KMS-11 (cell line): ENCODE measurements at regions not wholly inside any gene's neighbourhood (a gene's known extent, or its start where the extent isn't known, plus 50 kb on each side); places are given as distances from the start of the nearest gene placed in this dataset.

Experiments
- H2AFZ ChIP-seq: fragments of 200-600 bp; sonication (generic); 2 replicates; pipeline ENCODE4 v1.6.1; 2016; ENCODE audit warnings: antibody characterized with exemption, mixed run types, low read depth
- H3K27ac ChIP-seq: fragments of 200-600 bp; sonication (generic); 2 replicates; pipeline ENCODE4 v1.6.1; 2016; ENCODE audit warnings: mild to moderate bottlenecking, mixed run types
- H3K27me3 ChIP-seq: fragments of 200-600 bp; sonication (generic); 2 replicates; pipeline ENCODE4 v1.6.1; 2017; ENCODE audit warnings: mild to moderate bottlenecking, low read depth, mixed run types, moderate library complexity; ENCODE audit not compliant: insufficient read depth
- H3K36me3 ChIP-seq: fragments of 200-600 bp; sonication (generic); 2 replicates; pipeline ENCODE4 v1.6.1; 2017; ENCODE audit warnings: mild to moderate bottlenecking, mixed run types; ENCODE audit not compliant: insufficient read depth
- H3K4me1 ChIP-seq: fragments of 200-600 bp; sonication (generic); 2 replicates; pipeline ENCODE4 v1.6.1; 2016; ENCODE audit warnings: mild to moderate bottlenecking, low read depth, mixed run types; ENCODE audit not compliant: poor library complexity, severe bottlenecking
- H3K4me2 ChIP-seq: fragments of 200-600 bp; sonication (generic); 2 replicates; pipeline ENCODE4 v1.7.0; 2016; ENCODE audit warnings: mild to moderate bottlenecking, mixed run types
- H3K4me3 ChIP-seq: fragments of 200-600 bp; sonication (generic); IDR thresholded peaks from 2 replicates; pipeline ENCODE4 v1.6.1; 2017; ENCODE audit warnings: low read depth, low read length, mixed read lengths; ENCODE audit not compliant: insufficient read depth
- H3K79me2 ChIP-seq: fragments of 200-600 bp; sonication (generic); 2 replicates; pipeline ENCODE4 v1.6.1; 2016; ENCODE audit warnings: low read depth, mixed run types; ENCODE audit not compliant: insufficient read depth
- H3K9ac ChIP-seq: fragments of 200-600 bp; sonication (generic); 2 replicates; pipeline ENCODE4 v1.6.1; 2016; ENCODE audit warnings: mild to moderate bottlenecking, mixed run types
- H4K20me1 ChIP-seq: fragments of 200-600 bp; sonication (generic); 2 replicates; pipeline ENCODE4 v1.6.1; 2016; ENCODE audit warnings: mild to moderate bottlenecking, mixed run types; ENCODE audit not compliant: insufficient read depth
- TF ChIP-seq, protein P1 (sequence below): fragments of 200-600 bp; sonication (generic); conservative IDR thresholded peaks from 2 replicates; pipeline ENCODE4 v1.6.1; 2017; ENCODE audit warnings: low read depth, mild to moderate bottlenecking, antibody characterized with exemption, low read length, moderate library complexity, mixed read lengths

- H3K4me3 ChIP-seq: no peak overlapping the region
- no peaks in the 10 kb centered on the region for H3K4me1 ChIP-seq
- H3K27ac ChIP-seq: no peak overlapping the region
- no peak overlapping the region for H2AFZ ChIP-seq
- no peak overlapping the region for H3K4me2 ChIP-seq
- H3K79me2 ChIP-seq: no peaks in the 10 kb centered on the region
- H3K9ac ChIP-seq: no peak overlapping the region
- no peaks in the 10 kb centered on the region for H3K27me3 ChIP-seq
- H3K36me3 ChIP-seq: no peaks in the 10 kb centered on the region
- TF ChIP-seq, protein P1, sequence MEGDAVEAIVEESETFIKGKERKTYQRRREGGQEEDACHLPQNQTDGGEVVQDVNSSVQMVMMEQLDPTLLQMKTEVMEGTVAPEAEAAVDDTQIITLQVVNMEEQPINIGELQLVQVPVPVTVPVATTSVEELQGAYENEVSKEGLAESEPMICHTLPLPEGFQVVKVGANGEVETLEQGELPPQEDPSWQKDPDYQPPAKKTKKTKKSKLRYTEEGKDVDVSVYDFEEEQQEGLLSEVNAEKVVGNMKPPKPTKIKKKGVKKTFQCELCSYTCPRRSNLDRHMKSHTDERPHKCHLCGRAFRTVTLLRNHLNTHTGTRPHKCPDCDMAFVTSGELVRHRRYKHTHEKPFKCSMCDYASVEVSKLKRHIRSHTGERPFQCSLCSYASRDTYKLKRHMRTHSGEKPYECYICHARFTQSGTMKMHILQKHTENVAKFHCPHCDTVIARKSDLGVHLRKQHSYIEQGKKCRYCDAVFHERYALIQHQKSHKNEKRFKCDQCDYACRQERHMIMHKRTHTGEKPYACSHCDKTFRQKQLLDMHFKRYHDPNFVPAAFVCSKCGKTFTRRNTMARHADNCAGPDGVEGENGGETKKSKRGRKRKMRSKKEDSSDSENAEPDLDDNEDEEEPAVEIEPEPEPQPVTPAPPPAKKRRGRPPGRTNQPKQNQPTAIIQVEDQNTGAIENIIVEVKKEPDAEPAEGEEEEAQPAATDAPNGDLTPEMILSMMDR: no peak
- H4K20me1 ChIP-seq: no peaks in the 10 kb centered on the region
Measured at GRCh38 chr4:96767815-96768480, 928.1 kb downstream of the PDHA2 start.

DNA sequence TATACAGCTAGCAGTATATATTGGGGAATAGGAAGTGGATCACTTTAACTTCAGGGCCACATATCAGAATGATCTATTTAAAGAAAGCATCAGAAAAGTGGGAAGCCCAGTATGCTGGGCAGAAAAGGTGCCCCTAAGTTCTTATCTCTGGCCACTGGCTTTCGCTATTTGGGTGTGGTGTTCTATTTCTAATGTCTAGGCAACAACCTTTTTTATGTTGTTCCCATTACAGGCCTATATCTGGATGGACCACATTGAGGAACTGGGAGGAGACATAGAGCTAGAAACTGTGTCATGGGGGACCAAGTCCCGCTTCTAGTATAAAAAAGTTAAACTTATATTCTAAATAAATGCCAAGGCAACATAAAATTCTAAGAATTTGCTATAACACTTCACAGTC, 935.6 kb downstream of the PDHA2 start:
- H2AFZ ChIP-seq: no peak overlapping the region
- H3K4me2 ChIP-seq: no peak overlapping the region
- no peaks in the 10 kb centered on the region for H4K20me1 ChIP-seq
- no peak overlapping the region for H3K4me3 ChIP-seq
- TF ChIP-seq, protein P1: no peak
- H3K36me3 ChIP-seq: no peaks in the 10 kb centered on the region
- no peak overlapping the region for H3K27ac ChIP-seq
- H3K27me3 ChIP-seq: no peaks in the 10 kb centered on the region
- no peaks in the 10 kb centered on the region for H3K79me2 ChIP-seq
- H3K4me1 ChIP-seq: no peaks in the 10 kb centered on the region
- H3K9ac ChIP-seq: no peak overlapping the region

GRCh38 chr4:96776920-96777527, 937.1 kb downstream of the PDHA2 start:
- Histone ChIP-seq H3K4me1 (no peaks in the 10 kb centered on the region), H3K27me3 (no peaks in the 10 kb centered on the region), H3K36me3 (no peaks in the 10 kb centered on the region), H3K4me3 (no peak overlapping the region), H3K27ac (no peak overlapping the region), H3K4me2 (no peak overlapping the region), H3K79me2 (no peaks in the 10 kb centered on the region), H3K9ac (no peak overlapping the region), H2AFZ (no peak overlapping the region), H4K20me1 (no peaks in the 10 kb centered on the region)
- TF ChIP-seq, protein P1: no peak

- Histone ChIP-seq H3K4me3 (no peak overlapping the region), H3K27ac (no peak overlapping the region), H3K79me2 (no peaks in the 10 kb centered on the region), H3K36me3 (no peaks in the 10 kb centered on the region), H3K4me1 (no peaks in the 10 kb centered on the region), H4K20me1 (no peaks in the 10 kb centered on the region), H3K4me2 (no peak overlapping the region), H2AFZ (no peak overlapping the region), H3K27me3 (no peaks in the 10 kb centered on the region), H3K9ac (no peak overlapping the region)
- TF ChIP-seq, protein P1: no peak
Measured at GRCh38 chr4:96784336-96784735, 944.4 kb downstream of the PDHA2 start.
